ENCODE measurements at regions not wholly inside any gene's neighbourhood (a gene's known extent, or its start where the extent isn't known, plus 50 kb on each side); places are given as distances from the start of the nearest gene placed in this dataset.

GRCh38 chr1:239872626-239873025 is 219.1 kb upstream of the FMN2 start:
- no peak overlapping the region for H3K4me3 ChIP-seq
- H3K4me1 ChIP-seq = no peaks in the 10 kb centered on the region
- WGBS, 5 donors = 48 to 69% (median 62%) methylated on average over 2 of the region's 2 CpGs

GRCh38 chr1:239874831-239875230 is 216.9 kb upstream of the FMN2 start:
- WGBS, 5 donors = 93 to 96% (median 95%) methylated on average over 10 of the region's 10 CpGs
- H3K9me3 ChIP-seq = no peaks in the 10 kb centered on the region
- no peak for DNase-seq
- H3K27ac ChIP-seq = no peak overlapping the region
- no peak for TF ChIP-seq CTCF (IDR thresholded peaks at IDR 0.05)
- no peak for TF ChIP-seq POLR2AphosphoS5 (IDR thresholded peaks at IDR 0.05)
- TF ChIP-seq EP300 (IDR thresholded peaks at IDR 0.05) = no peak
- no peak for TF ChIP-seq POLR2A (IDR thresholded peaks at IDR 0.05)
- H3K4me3 ChIP-seq = no peak overlapping the region
- intact Hi-C loops (cut with DNase I; ENCODE audit: low total_unique reads) = no loop called here
- no peaks in the 10 kb centered on the region for H3K27me3 ChIP-seq
- no peaks in the 10 kb centered on the region for H3K36me3 ChIP-seq
- H3K4me1 ChIP-seq = peaks cover 0 to 11% (median 0%) of the 10 kb centered on the region in 4 donors

More at GRCh38 chr1:239872626-239873025, 219.1 kb upstream of the FMN2 start:
- no peak for TF ChIP-seq POLR2A (IDR thresholded peaks at IDR 0.05)
- no peak for TF ChIP-seq EP300 (IDR thresholded peaks at IDR 0.05)
- no peak for TF ChIP-seq CTCF (IDR thresholded peaks at IDR 0.05)
- TF ChIP-seq POLR2AphosphoS5 (IDR thresholded peaks at IDR 0.05) = no peak
- Histone ChIP-seq H3K27me3 (no peaks in the 10 kb centered on the region), H3K27ac (no peak overlapping the region), H3K36me3 (no peaks in the 10 kb centered on the region), H3K9me3 (no peaks in the 10 kb centered on the region)
- DNase-seq = no peak
- intact Hi-C loops (cut with DNase I; ENCODE audit: low total_unique reads) = no loop called here

GRCh38 chr1:239879321-239880170 is 212.1 kb upstream of the FMN2 start:
- Histone ChIP-seq H3K4me1 (peaks cover 0 to 13% (median 0%) of the 10 kb centered on the region in 4 donors), H3K9me3 (no peaks in the 10 kb centered on the region), H3K27me3 (no peaks in the 10 kb centered on the region), H3K4me3 (no peak overlapping the region), H3K27ac (no peak overlapping the region), H3K36me3 (no peaks in the 10 kb centered on the region)
- no peak for DNase-seq
- intact Hi-C loops (cut with DNase I; ENCODE audit: low total_unique reads) = no loop called here
- TF ChIP-seq POLR2AphosphoS5 (IDR thresholded peaks at IDR 0.05) (no peak), CTCF (IDR thresholded peaks at IDR 0.05) (no peak), EP300 (IDR thresholded peaks at IDR 0.05) (no peak), POLR2A (IDR thresholded peaks at IDR 0.05) (no peak)
- WGBS, 5 donors = 66 to 81% (median 70%) methylated on average over 9 to 10 of the region's 10 CpGs

GRCh38 chr1:239882967-239883366 is 208.7 kb upstream of the FMN2 start:
- H3K36me3 ChIP-seq = no peaks in the 10 kb centered on the region
- peaks cover 0 to 13% (median 0%) of the 10 kb centered on the region in 4 donors for H3K4me1 ChIP-seq
- intact Hi-C loops (cut with DNase I; ENCODE audit: low total_unique reads) = no loop called here
- H3K27ac ChIP-seq = no peak overlapping the region
- H3K4me3 ChIP-seq = no peak overlapping the region
- H3K9me3 ChIP-seq = no peaks in the 10 kb centered on the region
- WGBS, 5 donors = 83 to 87% (median 84%) methylated on average over 4 of the region's 4 CpGs
- TF ChIP-seq POLR2A (IDR thresholded peaks at IDR 0.05) = no peak
- DNase-seq = no peak
- H3K27me3 ChIP-seq = no peaks in the 10 kb centered on the region

GRCh38 chr1:239884796-239885195 is 206.9 kb upstream of the FMN2 start:
- no peak for DNase-seq
- intact Hi-C loops (cut with DNase I; ENCODE audit: low total_unique reads) = no loop called here
- Histone ChIP-seq H3K9me3 (no peaks in the 10 kb centered on the region), H3K4me3 (no peak overlapping the region), H3K36me3 (no peaks in the 10 kb centered on the region), H3K27me3 (no peaks in the 10 kb centered on the region), H3K27ac (no peak overlapping the region), H3K4me1 (peaks cover 0 to 9% (median 0%) of the 10 kb centered on the region in 4 donors)
- no peak for TF ChIP-seq POLR2AphosphoS5 (IDR thresholded peaks at IDR 0.05)
- no peak for TF ChIP-seq CTCF (IDR thresholded peaks at IDR 0.05)
- no peak for TF ChIP-seq POLR2A (IDR thresholded peaks at IDR 0.05)
- no peak for TF ChIP-seq EP300 (IDR thresholded peaks at IDR 0.05)
- 80 to 96% (median 93%) methylated on average over 4 of the region's 4 CpGs for WGBS, 5 donors

All from stomach (tissue), 8 donors.